Jurkat, Clone E6-1 (cell line): ENCODE measurements at regions not wholly inside any gene's neighbourhood (a gene's known extent, or its start where the extent isn't known, plus 50 kb on each side); places are given as distances from the start of the nearest gene placed in this dataset.

Source experiments
- DNase-seq: peaks from one replicate; pipeline ENCODE4 v3.0.0-alpha.2; 2011; ENCODE audit warnings: low read depth, low spot score
- H3K4me3 ChIP-seq: 2 replicates; pipeline ENCODE4 v1.5.1; 2011; ENCODE audit warnings: mild to moderate bottlenecking, low read length, control low read depth, moderate library complexity

DNA sequence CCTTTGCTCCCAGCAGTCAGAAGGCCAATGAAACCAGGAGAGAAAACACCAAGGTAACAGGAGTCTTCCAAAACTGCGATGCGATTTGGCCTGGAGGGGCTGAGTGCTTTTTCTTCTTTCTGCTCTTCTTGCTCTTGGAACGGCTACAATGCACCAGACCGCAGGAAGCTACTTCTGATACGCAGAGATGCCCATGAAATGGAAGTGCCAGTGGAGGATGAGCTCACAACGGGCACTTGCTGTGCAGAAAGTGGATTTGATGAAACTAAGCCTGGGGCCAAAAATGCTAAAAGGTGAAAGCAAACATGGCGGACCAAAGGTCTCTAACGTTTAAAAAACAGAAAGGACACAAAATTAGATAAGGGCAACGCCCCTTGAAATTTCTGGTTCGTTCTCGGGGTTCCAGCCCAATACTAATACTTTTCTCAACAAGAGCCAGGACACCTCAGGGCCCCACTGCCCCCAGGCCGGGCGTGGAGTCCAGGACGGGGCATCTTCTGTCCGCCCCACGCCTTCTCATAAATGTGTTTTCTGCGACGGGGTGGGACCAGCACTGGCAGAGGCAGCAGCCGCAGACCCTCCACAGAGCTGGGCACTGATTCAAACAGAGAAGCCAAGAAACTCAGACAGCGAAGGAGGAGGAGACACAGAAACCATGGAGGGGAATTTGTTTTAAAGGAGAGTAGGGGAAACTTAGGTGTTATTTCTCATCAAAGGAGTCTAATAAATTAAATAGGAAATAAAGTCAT, 101.3 kb downstream of the CRYAA start:
- no peak overlapping the region for H3K4me3 ChIP-seq
- DNase-seq: no peak

DNA sequence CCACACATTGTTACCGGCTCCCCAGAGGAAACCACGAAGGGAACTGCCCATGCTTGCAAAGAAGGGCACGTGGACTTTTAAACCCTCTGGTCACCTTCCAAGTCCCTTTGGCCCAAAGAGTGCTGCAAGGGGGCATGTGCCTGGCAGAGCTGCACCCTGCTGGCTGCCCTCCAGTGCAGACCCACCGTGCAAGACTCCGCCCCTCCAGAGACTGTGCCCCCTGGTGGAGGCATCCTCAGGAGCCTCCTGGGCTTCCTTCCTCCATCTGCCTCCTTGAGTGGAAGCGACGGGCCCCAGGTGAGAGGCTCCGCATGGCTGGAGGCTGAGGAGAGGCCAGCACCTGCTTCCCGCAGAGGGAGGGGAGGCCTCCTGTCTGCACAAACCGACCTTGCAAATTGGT, 100.6 kb downstream of the CRYAA start:
- H3K4me3 ChIP-seq: no peak overlapping the region
- peak; percentile 64 for DNase-seq

DNA sequence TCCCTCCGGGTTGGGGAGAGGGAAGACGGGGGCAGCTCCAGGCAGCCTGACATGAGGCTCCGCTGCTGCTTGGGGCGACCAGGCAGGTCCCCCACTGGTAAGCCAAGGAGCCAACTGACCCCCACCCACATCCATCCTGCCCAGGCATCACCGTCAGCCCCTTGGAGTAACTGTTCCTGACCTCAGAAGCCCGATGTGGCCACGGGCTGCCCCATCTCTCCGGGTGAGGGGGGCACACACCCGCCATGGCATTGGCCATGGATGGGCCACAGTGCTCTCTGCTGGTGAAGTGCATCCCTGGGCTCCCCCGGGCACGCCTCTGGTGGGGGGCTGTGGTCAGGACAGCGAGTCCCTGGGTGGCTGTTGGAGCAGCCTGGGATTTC, 100.0 kb downstream of the CRYAA start:
- no peak overlapping the region for H3K4me3 ChIP-seq
- DNase-seq: no peak

DNA sequence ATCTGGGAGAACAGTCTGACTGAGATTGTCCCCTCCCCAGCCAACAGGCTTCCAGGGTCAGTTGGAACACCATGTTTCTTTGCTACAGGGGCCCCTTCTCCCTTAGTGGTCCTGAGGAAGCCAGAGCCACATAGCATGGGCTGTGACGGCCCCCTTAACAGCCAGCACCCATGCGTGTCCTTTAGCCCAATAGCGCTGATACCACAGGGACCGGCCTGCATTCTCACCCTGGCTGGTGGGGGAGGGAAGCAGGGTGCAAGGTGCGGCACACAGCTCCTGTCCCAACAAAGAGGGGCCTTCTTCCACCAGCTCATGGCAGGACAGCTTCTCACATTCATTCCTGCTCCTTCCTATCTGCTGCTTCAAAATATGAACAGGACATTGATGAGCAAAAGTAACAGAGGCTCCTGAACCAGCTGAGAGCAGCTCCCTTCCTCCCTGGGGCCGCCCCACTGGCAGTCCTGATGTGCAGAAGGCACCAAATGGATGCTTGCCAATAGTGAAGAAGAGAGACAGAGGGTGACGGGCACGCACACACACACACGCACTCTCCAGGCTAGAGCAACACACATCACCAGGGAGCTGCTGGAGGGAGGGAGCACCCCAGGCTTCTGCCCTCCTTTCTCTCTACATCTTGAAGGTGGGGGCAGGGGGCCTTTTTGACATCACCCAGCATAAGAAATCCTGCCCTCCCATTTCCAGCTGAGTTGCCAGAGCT, 99.4 kb downstream of the CRYAA start:
- DNase-seq: no peak
- H3K4me3 ChIP-seq: no peak overlapping the region

DNA sequence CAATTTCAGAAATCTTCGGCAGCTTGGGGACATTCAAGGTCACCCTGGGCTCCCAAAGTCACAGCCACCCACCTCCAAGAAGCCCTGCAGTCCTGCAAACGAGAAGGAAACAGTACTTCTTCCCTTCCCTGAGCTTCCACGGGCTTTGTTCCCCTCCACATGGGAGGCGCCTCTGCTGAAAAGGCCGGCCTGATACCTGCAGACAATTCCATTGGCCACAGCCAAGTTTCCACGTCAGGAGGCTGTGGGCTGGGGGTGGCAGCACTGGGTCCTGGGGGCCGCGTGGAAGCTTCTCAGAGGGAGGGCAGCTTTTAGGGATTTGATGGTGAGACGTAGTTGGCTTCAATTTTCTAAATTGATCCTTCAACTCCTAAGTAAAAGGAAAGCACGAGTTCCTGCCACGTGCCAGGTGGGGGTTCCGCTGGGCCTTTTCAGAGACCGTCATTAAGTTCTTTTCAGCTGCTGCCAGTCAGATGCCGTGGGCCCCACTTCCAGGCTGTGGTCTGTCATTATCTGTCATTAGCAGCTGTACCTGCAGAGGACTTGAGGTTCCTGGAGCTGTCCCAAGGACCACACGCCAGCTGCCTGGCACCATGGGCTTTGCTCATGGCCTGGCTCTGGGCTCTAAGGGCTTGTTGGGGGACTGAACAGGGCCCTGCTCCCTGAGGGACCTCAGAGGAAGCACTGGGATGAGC, 98.7 kb downstream of the CRYAA start:
- DNase-seq: no peak
- no peak overlapping the region for H3K4me3 ChIP-seq

DNA sequence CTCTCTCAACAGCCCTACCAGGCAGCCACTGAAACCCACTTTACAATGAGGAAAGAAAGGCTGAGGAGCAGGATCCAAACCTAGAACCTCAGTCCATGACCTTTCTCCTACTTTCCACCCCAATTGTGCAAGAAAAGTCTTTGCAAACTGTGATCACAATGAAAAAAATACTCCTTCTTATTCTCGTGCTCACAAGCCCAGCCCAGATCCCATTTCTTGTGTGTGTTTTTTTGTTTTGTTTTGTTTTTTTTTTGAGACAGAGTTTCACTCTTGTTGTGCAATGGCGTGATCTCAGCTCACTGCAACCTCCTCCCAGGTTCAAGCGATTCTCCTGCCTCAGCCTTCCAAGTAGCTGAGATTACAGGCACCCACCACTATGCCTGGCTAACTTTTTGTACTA, 97.7 kb downstream of the CRYAA start:
- no peak overlapping the region for H3K4me3 ChIP-seq
- no peak for DNase-seq

DNA sequence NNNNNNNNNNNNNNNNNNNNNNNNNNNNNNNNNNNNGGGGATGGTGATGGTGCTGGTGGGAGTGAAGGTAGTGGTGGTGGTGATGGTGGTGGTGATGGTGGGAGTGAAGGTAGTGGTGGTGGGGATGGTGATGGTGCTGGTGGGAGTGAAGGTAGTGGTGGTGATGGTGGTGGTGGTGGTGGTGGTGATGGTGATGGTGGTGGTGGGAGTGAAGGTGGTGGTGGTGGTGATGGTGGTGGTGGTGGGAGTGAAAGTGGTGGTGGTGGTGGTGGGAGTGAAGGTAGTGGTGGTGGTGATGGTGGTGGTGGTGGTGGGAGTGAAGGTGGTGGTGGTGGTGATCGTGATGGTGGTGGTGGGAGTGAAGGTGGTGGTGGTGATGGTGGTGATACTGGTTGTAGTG, 93.6 kb downstream of the CRYAA start:
- DNase-seq: no peak
- no peak overlapping the region for H3K4me3 ChIP-seq
